T-helper 2 cell treated with Interferon-gamma antibody and Interleukin-4, amounts not matched to agents 100 ng/mL and 5 ng/mL, for 36 hours (primary cell): ENCODE measurements at regions not wholly inside any gene's neighbourhood (a gene's known extent, or its start where the extent isn't known, plus 50 kb on each side); places are given as distances from the start of the nearest gene placed in this dataset.
"Not testable (repeated sequence)": the region's sequence is repeated elsewhere in the genome, so short reads cannot be mapped to it uniquely, and the experiment has no call there.

ENCODE experiments used
- intact Hi-C: fragments of 100-400 bp; cut with micrococcal nuclease; formaldehyde crosslinking; loops from one replicate; pipeline ENCODE4 v1.15.1; 2023

- intact Hi-C loops, result no loop called here
These were observed 886.1 kb upstream of the SORCS1 start for GRCh38 chr10:108050626-108051025.

GRCh38 chr10:108049668-108050067 lies 885.2 kb upstream of the SORCS1 start:
- intact Hi-C loops, result no loop called here

- intact Hi-C loops, result no loop called here
These were observed 884.4 kb upstream of the SORCS1 start for GRCh38 chr10:108048898-108049297.

- intact Hi-C loops, result no loop called here
These were observed 875.5 kb upstream of the SORCS1 start for GRCh38 chr10:108039821-108040584.

GRCh38 chr10:108037061-108037460 lies 872.6 kb upstream of the SORCS1 start:
- intact Hi-C loops, result no loop called here

- intact Hi-C loops, result no loop called here
These were observed 871.8 kb upstream of the SORCS1 start for GRCh38 chr10:108036265-108036664.

- intact Hi-C loops, result no loop called here
These were observed 870.3 kb upstream of the SORCS1 start for GRCh38 chr10:108034829-108035228.

GRCh38 chr10:108033518-108033917 lies 869.0 kb upstream of the SORCS1 start:
- intact Hi-C loops, result not testable (repeated sequence)

- intact Hi-C loops, result no loop called here
These were observed 867.0 kb upstream of the SORCS1 start for GRCh38 chr10:108031505-108031904.

GRCh38 chr10:108014902-108015177 lies 850.3 kb upstream of the SORCS1 start:
- intact Hi-C loops, result no loop called here

GRCh38 chr10:108014145-108014901 lies 849.8 kb upstream of the SORCS1 start:
- intact Hi-C loops, result no loop called here

GRCh38 chr10:108005627-108006026 lies 841.1 kb upstream of the SORCS1 start:
- intact Hi-C loops, result no loop called here

GRCh38 chr10:108003576-108003975 lies 839.1 kb upstream of the SORCS1 start:
- intact Hi-C loops, result no loop called here

- intact Hi-C loops, result no loop called here
These were observed 838.6 kb upstream of the SORCS1 start for GRCh38 chr10:108003061-108003460.

GRCh38 chr10:108000365-108000764 lies 835.9 kb upstream of the SORCS1 start:
- intact Hi-C loops, result no loop called here

GRCh38 chr10:107994621-107995270 lies 830.2 kb upstream of the SORCS1 start:
- intact Hi-C loops, result no loop called here

- intact Hi-C loops, result no loop called here
These were observed 822.1 kb upstream of the SORCS1 start for GRCh38 chr10:107986571-107986970.

- intact Hi-C loops, result no loop called here
These were observed 820.1 kb upstream of the SORCS1 start for GRCh38 chr10:107984581-107984980.

GRCh38 chr10:107984149-107984548 lies 819.6 kb upstream of the SORCS1 start:
- intact Hi-C loops, result no loop called here

GRCh38 chr10:107978455-107978854 lies 813.9 kb upstream of the SORCS1 start:
- intact Hi-C loops, result no loop called here

- intact Hi-C loops, result no loop called here
These were observed 807.5 kb upstream of the SORCS1 start for GRCh38 chr10:107971973-107972372.

GRCh38 chr10:107971411-107971810 lies 806.9 kb upstream of the SORCS1 start:
- intact Hi-C loops, result no loop called here

GRCh38 chr10:107970512-107970911 lies 806.0 kb upstream of the SORCS1 start:
- intact Hi-C loops, result no loop called here
